Endothelial cell of umbilical vein (primary cell): ENCODE measurements at regions not wholly inside any gene's neighbourhood (a gene's known extent, or its start where the extent isn't known, plus 50 kb on each side); places are given as distances from the start of the nearest gene placed in this dataset.

ENCODE experiments used
- CTCF ChIP-seq, 2 donors: IDR thresholded peaks; 1 replicate in 1 of 2; 2 replicates in 1 of 2; pipeline ENCODE4 v1.5.1; 2011; ENCODE audit warnings: low read length in 2 of 2, mild to moderate bottlenecking in 2 of 2, moderate library complexity in 2 of 2, control low read depth in 1 of 2, inconsistent platforms in 1 of 2, low read depth in 1 of 2; ENCODE audit not compliant: insufficient read depth in 1 of 2; ENCODE audit errors: extremely low read depth in 1 of 2
- EZH2 ChIP-seq: IDR thresholded peaks from 2 replicates; pipeline ENCODE4 v1.6.1; 2012; ENCODE audit warnings: borderline replicate concordance, low read depth, mild to moderate bottlenecking, moderate library complexity, low read length, inconsistent platforms; ENCODE audit not compliant: severe bottlenecking
- JUN ChIP-seq: IDR thresholded peaks from 2 replicates; pipeline ENCODE4 v1.6.1; 2011; ENCODE audit warnings: borderline replicate concordance, low read depth; ENCODE audit not compliant: insufficient read length, insufficient read depth
- MAX ChIP-seq: IDR thresholded peaks from 2 replicates; pipeline ENCODE4 v1.6.1; 2011; ENCODE audit not compliant: insufficient read depth, insufficient read length
- POLR2A ChIP-seq: IDR thresholded peaks from 2 replicates; pipeline ENCODE4 v1.6.1; 2012; ENCODE audit warnings: low read depth, mild to moderate bottlenecking, control low read depth, low read length
- POLR2AphosphoS5 ChIP-seq: IDR thresholded peaks from 2 replicates; pipeline ENCODE4 v1.6.1; 2012; ENCODE audit warnings: low read depth, mild to moderate bottlenecking, control low read depth, low read length, moderate library complexity; ENCODE audit not compliant: insufficient read depth

- TF ChIP-seq EZH2, result no peak
- no peak for TF ChIP-seq POLR2A
- no peak for TF ChIP-seq CTCF (IDR thresholded peaks at IDR 0.05; ENCODE audit: extremely low read depth in 1 of 2, insufficient read depth in 1 of 2, low read depth in 1 of 2, low read length in 2 of 2)
- no peak for TF ChIP-seq JUN
- no peak for TF ChIP-seq POLR2AphosphoS5
- TF ChIP-seq MAX, result no peak
Observed at GRCh38 chr9:118449554-118449953, 745.4 kb downstream of the TLR4 start.
